Type B pancreatic cell (in vitro differentiated cells): ENCODE measurements at regions not wholly inside any gene's neighbourhood (a gene's known extent, or its start where the extent isn't known, plus 50 kb on each side); places are given as distances from the start of the nearest gene placed in this dataset.

Experiments
- DNase-seq: peaks from one replicate; pipeline ENCODE4 v3.0.0; 2021; ENCODE audit warnings: mixed read lengths; ENCODE audit not compliant: unreplicated experiment; ENCODE audit errors: extremely low spot score
- H3K27ac Mint-ChIP-seq: 2 replicates; pipeline ENCODE4 v1.8.0; 2021; ENCODE audit warnings: mild to moderate bottlenecking, mixed read lengths
- H3K27me3 Mint-ChIP-seq: 2 replicates; pipeline ENCODE4 v1.8.0; 2021; ENCODE audit warnings: mixed read lengths
- H3K36me3 Mint-ChIP-seq: 2 replicates; pipeline ENCODE4 v1.8.0; 2021; ENCODE audit warnings: mixed read lengths
- H3K4me1 Mint-ChIP-seq: one replicate; pipeline ENCODE4 v1.8.0; 2021; ENCODE audit warnings: mixed read lengths; ENCODE audit not compliant: unreplicated experiment
- H3K4me3 Mint-ChIP-seq: 2 replicates; pipeline ENCODE4 v1.8.0; 2021; ENCODE audit warnings: mild to moderate bottlenecking, mixed read lengths
- H3K9me3 Mint-ChIP-seq: 2 replicates; pipeline ENCODE4 v1.8.0; 2021; ENCODE audit warnings: mixed read lengths
- TF ChIP-seq, protein P1 (sequence below): fragments of 200-600 bp; sonication (generic); conservative IDR thresholded peaks from 2 replicates; pipeline ENCODE4 v1.5.0; 2021; ENCODE audit warnings: antibody characterized with exemption, mild to moderate bottlenecking

DNA sequence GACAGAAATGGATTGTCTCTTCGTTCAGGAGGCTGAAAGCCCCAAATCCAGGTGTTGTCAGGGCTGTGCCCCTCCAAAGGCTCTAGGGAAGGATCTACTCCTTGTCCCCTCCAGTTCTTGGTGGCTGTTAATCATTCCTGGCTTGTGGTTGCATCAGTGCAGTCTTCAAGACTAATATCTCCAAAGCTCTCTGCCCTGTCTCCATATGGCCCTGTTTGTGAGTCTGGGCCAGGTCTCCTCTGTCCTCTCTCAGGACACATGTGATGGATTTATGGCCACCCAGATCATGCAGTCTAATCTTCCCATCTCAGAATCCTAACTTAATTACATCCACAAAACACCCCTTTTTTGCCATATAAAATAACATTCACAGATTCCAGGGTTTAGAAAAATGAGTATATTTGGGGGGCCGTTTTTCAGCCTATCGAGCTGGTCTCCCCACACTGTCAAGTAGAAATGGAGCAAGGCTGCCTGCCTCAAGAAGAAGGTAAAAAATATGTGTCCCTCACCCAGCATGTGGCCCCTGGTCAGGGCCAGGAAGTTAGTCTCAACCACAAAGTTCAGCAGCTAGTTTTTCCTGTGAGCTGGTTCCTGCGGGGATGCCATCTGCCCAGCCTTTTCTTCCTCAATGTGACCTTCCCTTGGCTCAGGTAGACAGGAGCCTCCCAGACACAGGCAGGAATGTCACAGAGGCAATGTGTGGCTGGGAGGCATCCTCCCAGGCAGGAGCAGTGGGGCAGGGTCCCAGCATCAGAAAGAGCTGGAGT, 509.4 kb downstream of the IRX1 start:
- peaks cover 18% of the 10 kb centered on the region for H3K27me3 Mint-ChIP-seq
- H3K27ac Mint-ChIP-seq, result no peak overlapping the region
- peaks cover 7% of the 10 kb centered on the region for H3K4me1 Mint-ChIP-seq
- no peak overlapping the region for H3K4me3 Mint-ChIP-seq
- H3K9me3 Mint-ChIP-seq, result no peaks in the 10 kb centered on the region
- no peak for DNase-seq
- H3K36me3 Mint-ChIP-seq, result no peaks in the 10 kb centered on the region
- TF ChIP-seq, protein P1, sequence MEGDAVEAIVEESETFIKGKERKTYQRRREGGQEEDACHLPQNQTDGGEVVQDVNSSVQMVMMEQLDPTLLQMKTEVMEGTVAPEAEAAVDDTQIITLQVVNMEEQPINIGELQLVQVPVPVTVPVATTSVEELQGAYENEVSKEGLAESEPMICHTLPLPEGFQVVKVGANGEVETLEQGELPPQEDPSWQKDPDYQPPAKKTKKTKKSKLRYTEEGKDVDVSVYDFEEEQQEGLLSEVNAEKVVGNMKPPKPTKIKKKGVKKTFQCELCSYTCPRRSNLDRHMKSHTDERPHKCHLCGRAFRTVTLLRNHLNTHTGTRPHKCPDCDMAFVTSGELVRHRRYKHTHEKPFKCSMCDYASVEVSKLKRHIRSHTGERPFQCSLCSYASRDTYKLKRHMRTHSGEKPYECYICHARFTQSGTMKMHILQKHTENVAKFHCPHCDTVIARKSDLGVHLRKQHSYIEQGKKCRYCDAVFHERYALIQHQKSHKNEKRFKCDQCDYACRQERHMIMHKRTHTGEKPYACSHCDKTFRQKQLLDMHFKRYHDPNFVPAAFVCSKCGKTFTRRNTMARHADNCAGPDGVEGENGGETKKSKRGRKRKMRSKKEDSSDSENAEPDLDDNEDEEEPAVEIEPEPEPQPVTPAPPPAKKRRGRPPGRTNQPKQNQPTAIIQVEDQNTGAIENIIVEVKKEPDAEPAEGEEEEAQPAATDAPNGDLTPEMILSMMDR, result no peak

DNA sequence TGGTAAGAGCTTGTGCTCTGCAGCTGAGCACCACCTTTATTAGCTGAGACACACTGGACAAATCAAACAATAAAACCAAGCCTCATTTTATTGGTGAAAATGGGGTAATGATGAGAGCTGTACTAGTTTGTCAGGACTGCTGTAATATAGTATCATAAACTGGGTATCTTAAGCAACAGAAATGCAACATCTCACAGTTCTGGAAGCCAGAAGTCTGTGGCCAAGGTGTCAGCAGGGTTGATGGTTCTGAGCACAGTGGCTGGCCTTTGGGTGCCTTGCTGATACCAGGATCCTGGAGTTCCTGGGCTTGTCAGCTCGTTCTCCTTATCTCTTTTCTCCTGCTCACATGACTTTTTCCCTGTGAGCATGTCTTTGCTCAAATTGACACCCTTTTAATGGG, 513.1 kb downstream of the IRX1 start:
- Mint-ChIP-seq H3K36me3 (no peaks in the 10 kb centered on the region), H3K4me3 (no peak overlapping the region), H3K9me3 (no peaks in the 10 kb centered on the region), H3K27me3 (peaks cover 13% of the 10 kb centered on the region), H3K27ac (no peak overlapping the region), H3K4me1 (peaks cover 9% of the 10 kb centered on the region)
- DNase-seq, result no peak
- TF ChIP-seq, protein P1, result no peak

DNA sequence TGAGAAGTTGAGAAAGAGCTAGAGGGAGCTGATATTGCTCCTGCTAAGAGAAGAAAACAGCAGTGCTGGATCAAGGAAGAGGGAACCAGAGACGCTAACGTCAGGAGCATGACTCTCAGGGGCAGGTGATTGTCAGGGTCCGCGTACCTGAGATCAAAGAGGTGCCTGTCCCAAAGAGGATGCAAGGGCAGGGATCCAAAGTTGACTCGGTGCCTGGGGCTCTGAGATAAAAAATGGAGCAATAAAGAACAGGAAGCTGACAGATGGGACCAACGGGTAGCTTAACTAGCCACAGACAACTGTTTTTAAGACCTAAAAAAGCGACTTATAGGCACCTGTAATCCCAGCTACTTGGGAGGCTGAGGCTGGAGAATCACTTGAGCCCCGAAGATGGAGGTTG, 517.8 kb downstream of the IRX1 start:
- DNase-seq, result no peak
- no peaks in the 10 kb centered on the region for H3K9me3 Mint-ChIP-seq
- no peak overlapping the region for H3K4me3 Mint-ChIP-seq
- no peak overlapping the region for H3K27ac Mint-ChIP-seq
- no peaks in the 10 kb centered on the region for H3K36me3 Mint-ChIP-seq
- peaks cover 7% of the 10 kb centered on the region for H3K27me3 Mint-ChIP-seq
- TF ChIP-seq, protein P1, result no peak
- H3K4me1 Mint-ChIP-seq, result peaks cover 9% of the 10 kb centered on the region

DNA sequence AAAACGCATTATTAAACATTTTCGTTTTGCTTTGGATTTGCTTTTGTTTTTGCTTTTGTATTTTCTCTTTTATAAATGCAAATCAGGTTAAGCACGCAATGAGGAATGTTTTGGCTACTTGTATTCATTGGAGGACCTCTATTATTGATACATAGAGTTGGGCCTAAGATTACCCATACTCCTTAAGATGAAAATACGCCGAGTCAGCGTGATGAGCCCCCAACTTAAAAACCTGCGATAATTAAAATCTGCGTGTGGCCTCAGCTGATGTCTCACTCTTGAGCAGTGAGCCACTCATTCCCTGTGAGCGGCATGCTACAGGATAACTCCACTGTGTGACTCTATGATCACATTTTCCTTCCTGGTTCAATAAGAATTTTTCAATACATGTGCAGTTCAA, 518.3 kb downstream of the IRX1 start:
- DNase-seq, result no peak
- Mint-ChIP-seq H3K36me3 (no peaks in the 10 kb centered on the region), H3K27ac (no peak overlapping the region), H3K9me3 (no peaks in the 10 kb centered on the region), H3K4me3 (no peak overlapping the region), H3K4me1 (peaks cover 9% of the 10 kb centered on the region), H3K27me3 (peaks cover 7% of the 10 kb centered on the region)
- TF ChIP-seq, protein P1, result no peak

DNA sequence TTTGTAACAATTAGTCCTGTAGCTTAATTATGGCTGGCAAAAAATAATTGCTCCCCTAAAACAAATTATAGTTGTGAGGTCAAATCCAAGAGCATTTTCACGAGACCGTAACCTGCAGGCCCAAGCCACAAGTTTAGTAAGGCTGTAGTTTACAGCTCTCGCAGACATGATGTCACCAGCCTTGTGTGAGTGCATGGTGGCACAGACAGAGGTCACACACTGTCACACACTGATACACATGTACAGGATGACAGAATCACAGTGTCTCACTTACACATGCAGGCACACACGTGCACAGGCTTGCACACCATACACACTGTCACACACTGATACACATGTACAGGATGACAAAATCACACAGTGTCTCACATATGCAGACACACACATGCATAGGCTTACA, 518.8 kb downstream of the IRX1 start:
- H3K36me3 Mint-ChIP-seq, result no peaks in the 10 kb centered on the region
- no peak overlapping the region for H3K4me3 Mint-ChIP-seq
- H3K27ac Mint-ChIP-seq, result no peak overlapping the region
- no peak for DNase-seq
- H3K27me3 Mint-ChIP-seq, result peaks cover 7% of the 10 kb centered on the region
- no peaks in the 10 kb centered on the region for H3K9me3 Mint-ChIP-seq
- peaks cover 9% of the 10 kb centered on the region for H3K4me1 Mint-ChIP-seq
- TF ChIP-seq, protein P1, result no peak
